HG03045 (cell line): ENCODE measurements at regions not wholly inside any gene's neighbourhood (a gene's known extent, or its start where the extent isn't known, plus 50 kb on each side); places are given as distances from the start of the nearest gene placed in this dataset.

Experiments
- ATAC-seq: cut with Tn5 transposase; IDR thresholded peaks from one replicate; pipeline ENCODE4 v1.9.1; 2021; ENCODE audit warnings: mild to moderate bottlenecking, moderate library complexity; ENCODE audit not compliant: unreplicated experiment

DNA sequence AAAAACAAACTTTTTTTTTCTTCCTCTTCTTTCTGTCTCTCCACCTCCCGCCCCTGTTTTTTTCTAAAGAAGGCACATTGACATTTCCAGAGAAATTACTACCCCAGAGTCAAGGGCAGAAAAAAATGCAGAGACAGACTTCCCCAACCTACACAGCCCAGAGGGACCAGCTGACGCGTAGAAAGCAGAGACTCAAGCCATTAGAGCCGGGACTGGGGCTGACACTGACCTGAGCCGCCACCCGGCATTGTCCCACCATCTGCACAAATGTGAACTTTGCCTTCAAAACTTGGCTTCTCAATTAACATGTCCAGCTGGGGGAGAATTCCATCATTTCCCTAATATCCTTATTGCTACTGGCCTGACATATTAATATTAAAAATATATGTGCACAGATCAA, 385.6 kb downstream of the NR2F2 start:
- ATAC-seq: no peak

DNA sequence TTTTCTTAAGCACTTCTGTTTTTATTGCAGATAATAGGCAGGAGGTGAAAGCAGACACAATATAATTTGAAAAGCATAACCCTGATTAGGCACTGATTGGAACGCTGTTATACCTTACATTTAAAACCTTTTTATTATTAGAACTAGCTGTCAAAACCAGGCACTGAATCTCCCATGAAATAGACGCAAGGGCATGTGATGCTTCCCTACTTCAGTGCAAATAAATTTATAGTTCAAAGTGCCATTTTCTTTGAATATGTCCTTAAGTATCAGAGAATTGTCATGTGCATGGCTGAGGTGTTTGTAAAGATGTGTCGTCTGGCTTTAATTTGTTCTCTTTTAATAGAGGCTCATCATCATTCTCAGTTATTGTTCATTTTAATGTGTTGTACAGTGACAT, 386.0 kb downstream of the NR2F2 start:
- ATAC-seq: no peak

DNA sequence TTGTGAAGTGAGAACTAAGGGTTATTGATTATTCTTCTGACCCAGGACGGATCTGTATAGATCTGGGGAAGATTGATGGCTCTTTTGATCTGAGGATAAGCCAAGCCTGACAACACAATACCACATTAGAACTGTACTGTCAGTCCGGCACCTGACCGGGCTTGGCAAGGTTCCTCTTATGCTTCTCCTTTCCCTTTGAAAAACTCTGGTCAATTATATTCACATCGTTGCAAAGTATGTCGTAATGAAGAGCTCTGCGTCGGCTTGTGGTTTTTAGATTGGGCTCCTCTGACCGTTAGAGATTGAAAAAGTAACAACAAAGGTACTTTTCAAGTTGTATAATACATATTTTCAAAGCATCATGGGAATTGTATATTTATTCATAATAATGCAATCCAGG, 389.8 kb downstream of the NR2F2 start:
- ATAC-seq: no peak

DNA sequence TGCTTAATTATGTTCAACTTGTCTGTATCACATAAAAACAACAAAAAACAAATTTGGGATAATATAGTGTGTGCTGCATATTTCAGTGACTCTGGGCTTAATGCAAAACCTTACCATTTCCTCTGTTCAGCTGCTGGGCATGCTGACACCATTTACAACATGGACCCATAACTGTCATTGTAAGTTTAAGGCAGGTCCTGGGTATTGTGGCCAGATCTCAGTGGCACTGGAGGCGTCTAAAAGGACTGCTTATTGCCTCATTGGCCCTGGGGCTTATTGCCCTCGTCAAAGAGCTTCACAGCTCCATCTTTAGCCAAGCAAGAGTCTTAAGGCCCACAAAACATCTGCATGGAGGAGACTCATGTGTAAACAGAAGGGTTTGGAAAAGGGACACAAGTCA, 390.2 kb downstream of the NR2F2 start:
- no peak for ATAC-seq

DNA sequence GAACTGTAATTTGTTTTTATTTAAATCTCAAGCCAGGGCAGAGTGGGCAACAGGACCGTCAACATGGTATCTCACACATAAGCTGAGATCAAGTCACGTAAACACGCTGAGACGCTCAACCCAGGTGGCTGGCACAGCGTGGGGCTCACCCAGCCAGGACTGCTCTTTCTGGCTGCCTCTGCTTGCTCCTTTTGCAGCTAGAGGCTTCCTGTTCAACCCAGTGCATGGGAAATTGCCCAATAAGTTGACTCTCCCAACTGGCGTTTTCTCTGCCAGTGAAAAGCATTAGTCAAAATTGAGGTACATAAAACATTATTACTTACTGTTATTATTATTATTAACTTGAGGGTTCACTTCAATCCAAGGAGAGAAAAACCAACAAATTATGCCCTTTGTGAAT, 398.1 kb downstream of the NR2F2 start:
- no peak for ATAC-seq

DNA sequence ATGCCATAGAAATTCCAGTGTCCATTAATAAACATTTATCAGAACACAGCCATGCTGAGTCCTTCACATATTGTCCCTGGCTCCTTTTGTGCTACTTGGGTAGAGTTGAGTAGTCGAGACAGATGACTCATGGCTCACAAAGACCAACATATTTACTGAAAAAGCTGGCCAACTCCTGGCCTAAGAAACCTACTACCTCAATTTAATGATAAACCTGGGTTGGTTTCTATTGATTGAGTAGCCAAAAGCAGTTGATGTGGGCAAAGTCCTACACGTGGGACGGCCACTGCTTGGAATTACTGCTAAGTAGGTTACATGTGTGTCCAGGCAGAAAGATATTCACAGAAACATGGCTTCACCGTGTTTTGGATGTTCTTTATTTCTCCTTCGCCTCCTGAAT, 402.2 kb downstream of the NR2F2 start:
- ATAC-seq: no peak

DNA sequence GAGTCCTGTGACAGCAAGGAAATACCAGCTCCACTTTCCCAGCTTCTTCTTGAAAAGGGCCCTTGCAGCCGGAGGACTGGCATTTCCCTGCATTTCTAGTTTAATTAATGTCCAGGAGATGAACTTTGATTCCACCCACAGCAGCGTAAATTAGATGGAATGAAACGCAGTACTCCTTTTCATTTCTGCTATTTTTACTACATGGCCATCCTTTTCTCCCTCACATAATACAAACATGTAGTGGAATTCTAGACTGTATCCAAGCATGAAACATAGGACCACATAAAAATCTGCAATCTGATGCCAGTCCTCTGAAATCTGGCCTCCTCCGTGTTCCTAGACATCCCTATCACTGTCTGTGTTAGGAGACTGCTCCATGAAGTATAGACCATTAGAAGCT, 403.2 kb downstream of the NR2F2 start:
- no peak for ATAC-seq

DNA sequence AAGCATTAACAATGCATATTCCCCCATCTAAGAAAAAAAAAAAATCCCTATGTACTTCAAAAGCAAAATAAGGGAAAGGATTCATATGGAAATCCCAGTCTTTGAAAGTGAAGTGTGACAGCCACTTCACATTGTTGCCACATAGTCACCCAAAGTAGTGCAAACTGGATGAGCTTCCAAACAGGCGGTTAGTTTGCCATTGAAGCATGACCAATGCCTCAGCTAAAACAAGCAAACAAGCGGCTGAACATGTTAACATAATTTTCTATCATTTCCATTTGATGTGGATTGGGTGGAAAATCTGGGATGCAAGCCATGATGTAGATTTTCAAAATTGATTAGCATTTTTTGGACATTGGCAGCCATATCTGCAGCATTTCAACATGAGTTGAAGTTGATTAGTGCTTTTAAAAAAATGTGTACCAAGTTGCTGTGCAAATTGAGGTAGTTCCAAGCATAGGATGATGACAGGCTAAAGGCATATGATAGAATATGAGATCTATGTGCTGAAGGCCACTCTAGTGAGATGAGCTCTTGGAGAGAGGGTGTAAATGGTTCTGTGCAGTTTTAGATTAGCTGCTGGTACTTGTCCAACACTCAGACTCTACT, 405.2 kb downstream of the NR2F2 start:
- no peak for ATAC-seq

DNA sequence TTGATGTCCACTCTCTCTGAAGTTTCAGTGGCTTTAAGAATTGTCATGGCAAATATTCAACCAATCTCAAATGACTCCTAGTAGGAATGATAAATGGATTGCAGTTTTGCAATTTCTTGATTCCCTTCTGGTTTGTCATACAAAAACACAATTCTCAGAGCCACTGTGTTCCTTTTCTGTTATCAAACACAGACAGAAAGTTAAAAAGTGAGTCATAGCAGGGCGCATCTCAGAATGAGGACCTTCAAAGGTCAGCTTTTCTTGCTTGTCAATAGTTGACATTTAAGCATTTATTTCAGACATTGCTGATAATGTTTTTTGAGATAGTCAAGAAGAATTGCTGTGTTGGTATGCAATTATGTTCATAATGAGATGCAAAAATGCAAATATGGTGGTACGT, 405.9 kb downstream of the NR2F2 start:
- no peak for ATAC-seq

DNA sequence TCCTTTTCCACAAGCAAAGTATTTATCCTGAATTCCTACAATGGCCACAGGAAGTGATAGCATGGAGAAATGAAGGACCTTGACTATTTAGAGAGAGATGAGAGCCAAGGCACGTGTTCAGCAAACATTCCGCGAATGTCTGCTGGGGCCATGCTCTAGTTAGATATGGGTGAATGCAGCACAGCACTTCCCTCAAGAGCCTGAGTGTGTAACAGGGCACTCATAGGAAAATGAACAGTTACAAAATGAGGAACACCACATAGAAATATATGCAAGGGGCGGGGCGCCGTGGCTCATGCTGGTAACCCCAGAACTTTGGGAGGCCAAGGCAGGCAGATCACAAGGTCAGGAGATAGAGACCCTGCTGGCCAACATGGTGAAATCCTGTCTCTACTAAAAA, 406.9 kb downstream of the NR2F2 start:
- ATAC-seq: no peak

DNA sequence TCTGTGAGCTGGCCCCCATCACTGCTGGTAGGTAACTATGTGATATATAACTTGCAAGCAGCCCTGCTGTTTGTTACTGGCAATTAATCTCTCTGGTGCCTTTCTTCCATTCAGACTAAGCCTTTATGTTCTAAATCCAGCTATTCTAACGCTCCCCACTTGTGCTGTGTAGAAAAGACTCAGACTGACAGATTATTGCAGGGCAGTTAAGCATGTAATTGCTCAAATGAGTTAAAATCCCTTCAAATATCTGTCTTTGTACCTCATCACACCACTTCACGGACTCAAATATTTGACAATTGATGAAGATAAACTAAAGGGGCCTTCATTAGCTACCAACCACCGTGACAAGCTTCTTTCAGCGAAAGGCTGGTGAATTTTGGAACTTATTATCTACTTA, 416.2 kb downstream of the NR2F2 start:
- no peak for ATAC-seq

DNA sequence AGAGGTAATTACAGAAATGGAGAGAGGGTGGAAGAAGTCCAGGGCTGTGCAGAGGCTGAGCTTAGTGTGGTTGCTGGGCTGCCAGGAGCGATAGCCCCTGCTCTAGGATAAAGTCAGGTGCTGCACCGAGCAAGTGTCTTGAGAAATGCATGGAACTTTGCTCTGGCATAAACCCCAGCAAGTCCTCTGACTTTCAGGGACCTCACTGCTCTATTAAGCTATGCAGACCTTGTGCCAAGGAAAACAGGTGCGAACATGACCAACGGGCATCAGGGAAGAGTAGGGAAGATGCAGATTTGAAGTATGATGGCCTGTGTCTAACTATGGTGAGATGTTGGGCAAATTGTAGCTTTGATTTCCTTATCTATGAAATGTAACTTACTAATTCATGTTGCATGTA, 416.8 kb downstream of the NR2F2 start:
- ATAC-seq: no peak

DNA sequence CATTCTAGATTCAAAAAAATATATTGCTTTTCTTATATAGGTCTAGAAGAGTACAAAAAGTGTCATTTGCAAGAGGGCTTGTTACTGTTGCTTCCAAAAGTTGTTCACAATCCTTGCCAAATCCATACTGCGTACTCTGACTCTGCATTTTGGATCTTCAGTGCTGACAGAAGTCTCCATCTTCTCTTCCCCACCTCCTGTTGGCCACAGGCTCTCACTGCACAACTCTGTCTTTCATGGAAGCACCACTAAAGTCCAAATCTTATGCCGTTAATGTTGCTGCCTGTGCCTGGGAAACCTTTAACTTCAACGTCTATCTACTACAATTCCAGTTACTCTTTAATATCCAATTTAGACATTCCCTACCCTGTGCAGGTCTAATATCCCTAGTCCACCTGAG, 419.9 kb downstream of the NR2F2 start:
- no peak for ATAC-seq

DNA sequence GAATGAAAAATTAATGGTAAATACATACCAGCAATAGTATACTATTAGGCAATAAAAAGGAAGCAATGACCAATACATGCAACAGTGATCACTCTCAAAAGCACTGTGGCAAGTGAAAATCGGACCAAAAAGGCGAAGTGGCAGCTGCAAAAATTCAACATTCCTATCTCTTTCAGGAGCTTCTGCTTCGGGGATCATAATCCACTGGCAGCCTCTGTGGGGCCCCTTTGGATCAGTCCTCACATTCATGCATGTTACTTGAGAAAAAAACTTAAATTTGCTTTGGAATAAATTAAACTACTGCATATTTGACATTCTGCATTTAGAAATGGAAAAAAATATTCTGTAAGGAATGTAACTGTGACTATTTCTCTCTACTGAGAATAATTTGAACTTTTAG, 425.6 kb downstream of the NR2F2 start:
- no peak for ATAC-seq

DNA sequence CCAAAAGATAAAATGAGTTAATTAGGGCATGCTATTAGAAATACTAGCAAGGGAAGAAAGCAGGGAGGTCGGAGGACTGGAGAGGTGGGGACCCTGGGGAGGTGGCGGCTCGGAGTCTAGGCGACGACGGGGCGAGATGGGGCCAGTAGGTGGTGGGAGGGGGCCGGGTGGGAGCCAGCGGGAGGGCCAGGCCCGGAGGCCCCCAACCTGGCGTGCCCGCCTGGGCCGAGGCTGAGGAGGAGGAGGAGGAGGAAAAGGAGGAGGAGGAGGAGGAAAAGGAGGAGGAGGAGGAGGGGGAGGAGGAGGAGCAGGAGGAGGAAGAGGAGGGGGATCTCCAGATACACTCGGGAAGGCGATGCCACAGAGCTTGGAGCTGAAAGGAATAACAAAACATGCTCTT, 426.2 kb downstream of the NR2F2 start:
- ATAC-seq: no peak

DNA sequence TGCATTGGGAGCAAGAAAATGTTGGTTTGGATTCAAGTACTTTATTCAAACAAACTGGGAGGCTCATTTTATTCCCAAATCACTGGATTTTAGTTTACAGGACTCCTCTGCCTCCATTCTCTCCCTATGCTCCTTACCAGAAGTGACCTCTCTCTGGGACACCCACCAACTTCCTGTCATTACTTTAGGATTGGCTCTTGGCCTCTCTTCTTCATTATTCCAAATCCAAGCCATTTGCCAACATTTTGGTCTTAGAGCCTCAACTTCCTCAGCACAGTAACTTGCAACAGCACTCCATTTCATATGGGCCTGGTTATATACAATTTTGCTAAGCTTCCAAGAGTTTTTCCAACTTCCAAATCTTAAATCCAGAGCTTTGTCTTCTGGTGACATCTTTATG, 432.1 kb downstream of the NR2F2 start:
- no peak for ATAC-seq

DNA sequence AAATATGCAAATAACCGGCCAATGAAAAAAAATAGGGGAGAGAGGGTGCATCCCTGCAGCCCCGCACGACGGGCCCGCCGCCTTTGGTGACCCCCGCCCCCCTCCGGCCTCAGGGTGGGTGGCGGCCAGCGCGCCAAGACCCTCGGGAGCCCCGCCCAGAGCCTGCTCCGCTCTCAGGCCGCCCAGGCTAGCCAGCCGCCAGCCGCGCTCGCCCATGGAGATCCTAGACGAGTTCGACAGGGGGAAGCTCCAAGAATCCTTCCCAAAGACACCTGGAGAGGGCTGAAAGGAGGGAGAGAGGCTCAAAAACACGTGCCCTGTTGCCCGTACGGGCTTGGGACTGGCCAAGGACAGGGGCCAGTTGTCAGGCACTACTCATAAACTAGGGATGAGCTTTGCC, 434.0 kb downstream of the NR2F2 start:
- ATAC-seq: no peak

DNA sequence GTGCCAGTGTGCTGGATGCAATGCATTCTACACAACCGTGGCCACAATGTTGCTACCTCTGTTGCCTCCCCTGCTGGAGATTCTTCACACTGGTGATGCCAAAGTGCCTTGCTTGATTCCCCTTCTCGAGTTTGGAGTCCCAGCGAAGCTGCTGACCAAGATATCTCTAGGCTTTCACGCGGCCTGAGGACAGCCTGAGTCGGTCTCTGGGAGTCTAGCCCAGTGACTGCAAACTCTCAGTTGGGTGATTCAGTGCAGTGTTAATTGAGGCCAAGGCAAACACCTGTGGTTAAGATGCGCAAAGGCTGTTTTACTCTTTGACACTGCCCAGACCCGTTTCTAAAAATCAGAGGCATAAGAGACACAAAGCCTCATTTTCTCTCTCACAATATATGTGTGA, 434.4 kb downstream of the NR2F2 start:
- no peak for ATAC-seq

DNA sequence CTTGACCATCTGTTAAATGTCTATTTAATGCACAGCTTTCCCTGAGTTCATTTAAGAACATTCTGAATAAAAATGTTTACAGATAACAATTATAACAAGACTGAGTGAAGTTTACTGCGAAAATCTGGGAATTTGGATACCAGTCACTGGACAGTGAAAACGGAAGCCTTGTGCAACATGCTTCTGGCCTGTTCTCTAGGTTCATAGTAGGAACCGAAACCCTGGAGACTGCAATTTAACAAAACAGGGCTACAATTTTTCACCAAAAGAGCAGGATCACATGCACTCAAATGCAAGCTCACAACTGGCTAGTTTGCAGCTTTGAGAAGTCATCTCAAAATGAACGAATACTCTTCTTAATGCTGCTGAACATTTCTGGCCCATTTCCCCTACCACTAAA, 435.9 kb downstream of the NR2F2 start:
- no peak for ATAC-seq

DNA sequence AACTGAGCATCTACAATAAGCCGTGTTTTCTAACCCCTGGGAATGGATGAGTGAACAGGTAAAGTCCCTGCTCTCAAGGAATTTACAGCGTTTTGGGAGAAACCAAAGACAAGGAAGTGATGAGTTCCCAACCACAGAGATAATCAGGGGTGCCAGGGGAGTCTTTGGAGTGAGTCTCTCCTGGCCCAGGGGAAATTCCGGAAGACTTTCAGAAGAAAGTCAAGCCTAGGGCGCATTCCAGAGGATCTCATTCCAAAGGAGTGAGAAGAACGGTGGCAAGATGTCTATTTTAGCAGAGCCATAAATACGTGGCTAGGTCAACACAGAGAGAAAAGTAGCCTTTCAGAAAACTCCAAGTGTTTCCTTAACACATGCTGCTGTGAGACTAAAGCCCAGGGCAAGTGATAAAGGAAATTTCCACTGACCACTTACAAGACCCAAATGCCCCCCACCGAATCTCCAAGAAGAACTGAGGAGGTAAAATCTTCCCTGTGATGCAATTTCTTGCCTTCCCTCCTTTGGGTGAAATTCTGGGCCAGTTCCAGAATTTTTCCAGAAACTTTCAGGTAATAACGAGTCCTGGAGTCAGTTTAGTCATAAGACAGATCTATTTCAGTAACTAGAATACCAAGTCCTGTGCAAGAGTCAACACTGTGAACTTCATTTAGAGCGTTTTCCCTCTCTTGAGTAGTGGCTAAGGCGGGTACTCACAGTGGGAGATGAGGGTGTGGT, 437.4 kb downstream of the NR2F2 start:
- no peak for ATAC-seq

DNA sequence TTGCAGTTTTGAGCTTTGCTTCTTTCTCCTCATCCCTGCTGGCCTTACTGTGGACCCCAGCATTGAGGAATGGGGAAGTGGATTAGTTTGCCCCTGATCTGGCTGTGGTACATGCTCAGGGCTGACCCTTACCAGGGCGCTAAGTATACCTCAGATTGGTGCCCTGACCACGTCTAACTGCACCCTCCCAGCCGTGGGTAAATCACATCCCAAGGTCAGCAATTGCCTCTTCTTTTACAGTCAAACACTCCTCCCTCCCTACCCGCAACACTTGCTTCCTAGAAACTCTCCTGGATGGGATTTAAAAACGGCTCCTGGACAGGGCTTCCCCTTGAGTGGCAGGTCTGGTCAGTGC, 437.9 kb downstream of the NR2F2 start:
- ATAC-seq: no peak

DNA sequence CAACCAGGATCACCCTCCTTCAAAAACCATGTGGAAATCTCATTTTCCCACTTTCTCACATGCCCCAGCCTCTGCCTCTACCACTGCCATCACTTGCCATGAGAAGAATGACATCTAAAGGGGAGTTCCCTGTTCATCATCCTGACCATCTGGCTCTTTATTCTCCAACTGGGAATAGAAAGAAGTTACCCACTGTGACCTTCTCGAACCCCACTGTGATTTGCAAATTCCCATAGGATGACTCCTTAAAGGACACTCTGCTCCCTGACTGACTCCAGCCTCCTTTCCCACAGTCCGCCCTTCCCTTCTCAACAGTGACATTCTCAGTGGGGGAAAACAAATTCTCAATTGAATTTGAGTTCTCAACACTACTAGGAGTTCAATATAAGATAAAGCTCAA, 440.5 kb downstream of the NR2F2 start:
- no peak for ATAC-seq

DNA sequence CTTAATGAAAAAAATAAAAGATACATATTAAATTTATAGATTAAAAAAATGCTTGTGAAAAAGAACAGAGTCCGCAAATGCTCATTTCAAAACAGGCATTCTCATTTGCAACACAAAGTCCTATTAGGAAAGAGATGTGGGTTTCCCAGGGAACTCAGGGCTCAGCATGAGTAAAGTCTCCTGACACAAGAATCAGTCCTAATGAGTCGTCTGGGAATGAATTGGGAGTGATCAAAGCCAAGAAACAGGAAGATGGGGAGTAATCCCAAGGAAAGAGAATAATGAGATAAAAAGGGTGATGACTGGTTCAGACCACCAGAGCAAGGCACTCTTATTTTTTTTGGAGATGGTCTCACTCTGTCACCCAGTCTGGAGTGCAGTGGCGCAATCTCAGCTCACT, 443.7 kb downstream of the NR2F2 start:
- ATAC-seq: no peak
